NT2/D1 (cell line): ENCODE measurements at regions not wholly inside any gene's neighbourhood (a gene's known extent, or its start where the extent isn't known, plus 50 kb on each side); places are given as distances from the start of the nearest gene placed in this dataset.

ENCODE experiments used
- SUZ12 ChIP-seq: IDR thresholded peaks from 2 replicates; pipeline ENCODE4 v1.6.1; 2011; ENCODE audit not compliant: insufficient read length, insufficient read depth; ENCODE audit errors: extremely low read depth
- YY1 ChIP-seq: IDR thresholded peaks from 2 replicates; pipeline ENCODE4 v1.6.1; 2011; ENCODE audit not compliant: insufficient read length, insufficient read depth
- ZNF274 ChIP-seq: IDR thresholded peaks from 2 replicates; pipeline ENCODE4 v1.6.1; 2011; ENCODE audit warnings: mild to moderate bottlenecking, low read depth, low read length

- no peak for TF ChIP-seq ZNF274
- TF ChIP-seq YY1 = no peak
- TF ChIP-seq SUZ12 = no peak
Measured at GRCh38 chr10:110444004-110444337, 53.7 kb upstream of the DUSP5 start.
